ENCODE measurements at regions not wholly inside any gene's neighbourhood (a gene's known extent, or its start where the extent isn't known, plus 50 kb on each side); places are given as distances from the start of the nearest gene placed in this dataset.

GRCh38 chr1:193856261-193856660 lies 669.8 kb upstream of the B3GALT2 start:
- POLR2A ChIA-PET, result no interaction called here
- Mint-ChIP-seq H3K9me3 (no peaks in the 10 kb centered on the region), H3K4me3 (no peak overlapping the region), H3K36me3 (peaks cover 0 to 2% (median 0%) of the 10 kb centered on the region in 3 donors), H3K27ac (no peak overlapping the region), H3K27me3 (no peaks in the 10 kb centered on the region), H3K4me1 (peaks cover 0 to 2% (median 0%) of the 10 kb centered on the region in 4 donors)
- DNase-seq (no peak), ATAC-seq (no peak)

GRCh38 chr1:193850745-193851144 lies 664.3 kb upstream of the B3GALT2 start:
- Mint-ChIP-seq H3K4me3 (no peak overlapping the region), H3K9me3 (no peaks in the 10 kb centered on the region), H3K27ac (no peak overlapping the region), H3K36me3 (peaks cover 0 to 2% (median 0%) of the 10 kb centered on the region in 3 donors), H3K4me1 (peaks cover 0 to 2% (median 0%) of the 10 kb centered on the region in 4 donors), H3K27me3 (no peaks in the 10 kb centered on the region)
- no peak for DNase-seq
- POLR2A ChIA-PET, result no interaction called here
- ATAC-seq, result no peak

DNA sequence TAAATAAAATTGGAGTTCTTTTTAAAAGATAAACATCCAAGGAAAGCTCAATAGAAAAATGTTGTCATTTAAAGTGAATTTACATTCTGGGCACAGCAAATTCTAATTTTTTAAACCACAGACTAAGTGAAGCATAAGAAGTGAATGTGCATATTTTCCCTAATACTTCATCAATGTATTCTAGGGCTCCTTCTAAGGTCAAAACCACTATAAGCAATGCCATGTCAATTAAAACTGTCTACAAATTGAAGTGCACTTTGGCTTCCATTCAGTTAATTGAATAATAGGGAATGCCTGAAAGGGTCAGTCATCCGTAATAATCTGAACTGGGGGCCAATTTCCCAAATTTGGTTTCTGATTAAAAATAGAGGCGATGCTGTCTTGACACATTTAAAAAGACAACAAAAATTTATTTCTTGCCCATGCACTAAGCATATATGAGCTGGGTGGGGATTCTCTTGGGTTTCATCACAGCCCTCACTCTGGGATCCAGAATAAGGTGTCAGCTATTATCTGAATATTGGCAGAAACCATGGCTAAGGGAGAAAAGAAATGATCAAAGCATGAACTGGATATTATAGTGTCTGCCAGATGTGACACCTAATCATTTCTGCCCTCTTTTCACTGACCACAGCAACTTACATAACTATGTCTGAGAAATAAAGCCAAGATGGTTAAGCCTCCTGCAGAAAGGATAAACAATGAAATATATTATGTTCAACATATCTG lies 660.6 kb upstream of the B3GALT2 start:
- no peak overlapping the region for H3K4me3 Mint-ChIP-seq
- DNase-seq (no peak), ATAC-seq (no peak)
- POLR2A ChIA-PET, result no interaction called here
- H3K36me3 Mint-ChIP-seq, result no peaks in the 10 kb centered on the region
- H3K9me3 Mint-ChIP-seq, result peaks cover 0 to 10% (median 1%) of the 10 kb centered on the region in 9 donors
- H3K27me3 Mint-ChIP-seq, result no peaks in the 10 kb centered on the region
- H3K4me1 Mint-ChIP-seq, result peaks cover 0 to 2% (median 0%) of the 10 kb centered on the region in 4 donors
- H3K27ac Mint-ChIP-seq, result no peak overlapping the region

DNA sequence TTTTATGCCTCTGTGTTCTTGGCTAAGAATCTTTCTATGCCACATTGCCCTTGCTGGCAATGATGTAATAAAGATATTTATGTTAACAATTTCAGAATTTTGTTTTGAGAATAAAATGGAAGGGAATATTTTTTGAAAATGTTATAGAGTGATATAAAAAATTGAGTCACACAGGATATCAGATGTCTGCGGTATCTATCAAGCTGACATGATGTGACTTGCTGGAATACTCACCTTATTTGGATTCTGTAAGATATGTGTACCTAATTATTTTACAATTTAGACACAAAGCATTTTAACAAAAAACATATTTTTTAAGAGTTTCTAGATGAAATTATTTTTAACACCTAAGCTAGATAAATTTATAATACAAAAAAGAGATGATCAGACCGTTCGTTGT lies 660.0 kb upstream of the B3GALT2 start:
- Mint-ChIP-seq H3K36me3 (no peaks in the 10 kb centered on the region), H3K27me3 (no peaks in the 10 kb centered on the region), H3K4me1 (peaks cover 0 to 1% (median 0%) of the 10 kb centered on the region in 4 donors), H3K4me3 (no peak overlapping the region), H3K9me3 (peaks cover 0 to 10% (median 1%) of the 10 kb centered on the region in 9 donors), H3K27ac (no peak overlapping the region)
- no peak for DNase-seq
- POLR2A ChIA-PET, result no interaction called here
- ATAC-seq, result no peak

DNA sequence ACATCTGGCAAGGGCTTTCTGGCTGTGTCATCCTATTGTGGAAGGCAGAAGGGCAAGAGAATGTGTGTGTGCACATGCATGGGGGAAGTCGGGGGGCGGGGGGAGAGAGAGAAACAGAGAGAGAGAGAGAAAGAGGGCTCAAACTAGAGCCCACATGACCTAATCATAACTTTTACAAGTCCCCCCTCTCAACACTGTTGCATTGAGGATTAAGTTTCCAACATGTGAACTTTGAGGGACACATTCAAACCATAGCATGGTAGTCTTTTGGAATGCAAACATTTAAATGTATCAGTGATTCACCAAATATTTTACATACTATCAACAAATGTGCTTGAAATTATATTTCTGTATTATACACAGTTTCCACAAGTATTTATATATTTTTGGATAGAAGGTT lies 655.4 kb upstream of the B3GALT2 start:
- Mint-ChIP-seq H3K9me3 (peaks cover 0 to 13% (median 1%) of the 10 kb centered on the region in 9 donors), H3K27ac (no peak overlapping the region), H3K36me3 (no peaks in the 10 kb centered on the region), H3K4me1 (peaks cover 0 to 2% (median 0%) of the 10 kb centered on the region in 4 donors), H3K4me3 (no peak overlapping the region), H3K27me3 (no peaks in the 10 kb centered on the region)
- POLR2A ChIA-PET, result no interaction called here
- DNase-seq (no peak), ATAC-seq (no peak)

GRCh38 chr1:193831465-193831864 lies 645.1 kb upstream of the B3GALT2 start:
- H3K4me1 Mint-ChIP-seq, result peaks cover 0 to 2% (median 0%) of the 10 kb centered on the region in 4 donors
- ATAC-seq (no peak), DNase-seq (no peak)
- H3K9me3 Mint-ChIP-seq, result peaks cover 7 to 48% (median 25%) of the 10 kb centered on the region in 9 donors
- POLR2A ChIA-PET, result no interaction called here
- no peaks in the 10 kb centered on the region for H3K27me3 Mint-ChIP-seq
- no peak overlapping the region for H3K27ac Mint-ChIP-seq
- H3K4me3 Mint-ChIP-seq, result no peak overlapping the region
- peaks cover 0 to 22% (median 16%) of the 10 kb centered on the region in 3 donors for H3K36me3 Mint-ChIP-seq

- POLR2A ChIA-PET, result no interaction called here
- H3K4me1 Mint-ChIP-seq, result no peaks in the 10 kb centered on the region
- no peaks in the 10 kb centered on the region for H3K27me3 Mint-ChIP-seq
- peaks cover 0 to 27% (median 15%) of the 10 kb centered on the region in 3 donors for H3K36me3 Mint-ChIP-seq
- H3K4me3 Mint-ChIP-seq, result no peak overlapping the region
- ATAC-seq (no peak), DNase-seq (no peak)
- no peak overlapping the region for H3K27ac Mint-ChIP-seq
- peaks cover 8 to 46% (median 30%) of the 10 kb centered on the region in 9 donors for H3K9me3 Mint-ChIP-seq
Measured at GRCh38 chr1:193827516-193827915, 641.1 kb upstream of the B3GALT2 start.

DNA sequence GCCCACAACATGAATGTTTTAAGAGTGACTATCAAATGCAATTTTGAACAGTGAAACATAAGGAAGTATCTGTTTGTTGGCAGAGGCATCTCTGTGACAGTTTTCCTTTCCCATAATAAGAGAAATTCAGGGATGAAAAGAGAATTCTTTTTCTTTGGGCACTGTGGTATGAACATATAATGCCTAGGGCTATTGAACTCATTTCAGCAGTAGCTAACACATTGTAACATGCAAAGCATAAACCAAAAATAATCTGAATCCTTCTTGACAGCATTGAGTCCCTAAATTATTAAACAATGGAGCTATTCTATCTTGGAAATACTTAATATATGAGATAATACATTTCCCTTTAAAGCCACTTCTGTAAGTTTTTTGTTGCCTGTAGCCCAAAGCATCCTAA lies 633.0 kb upstream of the B3GALT2 start:
- DNase-seq (no peak), ATAC-seq (no peak)
- H3K27ac Mint-ChIP-seq, result no peak overlapping the region
- peaks cover 0 to 8% (median 6%) of the 10 kb centered on the region in 3 donors for H3K36me3 Mint-ChIP-seq
- POLR2A ChIA-PET, result no interaction called here
- no peaks in the 10 kb centered on the region for H3K27me3 Mint-ChIP-seq
- H3K4me3 Mint-ChIP-seq, result no peak overlapping the region
- H3K4me1 Mint-ChIP-seq, result no peaks in the 10 kb centered on the region
- peaks cover 0 to 26% (median 6%) of the 10 kb centered on the region in 9 donors for H3K9me3 Mint-ChIP-seq

- peaks cover 0 to 3% (median 0%) of the 10 kb centered on the region in 3 donors for H3K36me3 Mint-ChIP-seq
- ATAC-seq (no peak), DNase-seq (no peak)
- POLR2A ChIA-PET, result no interaction called here
- H3K4me3 Mint-ChIP-seq, result no peak overlapping the region
- H3K27ac Mint-ChIP-seq, result no peak overlapping the region
- H3K27me3 Mint-ChIP-seq, result no peaks in the 10 kb centered on the region
- peaks cover 0 to 6% (median 0%) of the 10 kb centered on the region in 9 donors for H3K9me3 Mint-ChIP-seq
- H3K4me1 Mint-ChIP-seq, result peaks cover 0 to 2% (median 0%) of the 10 kb centered on the region in 4 donors
Measured at GRCh38 chr1:193807208-193807607, 620.8 kb upstream of the B3GALT2 start.

DNA sequence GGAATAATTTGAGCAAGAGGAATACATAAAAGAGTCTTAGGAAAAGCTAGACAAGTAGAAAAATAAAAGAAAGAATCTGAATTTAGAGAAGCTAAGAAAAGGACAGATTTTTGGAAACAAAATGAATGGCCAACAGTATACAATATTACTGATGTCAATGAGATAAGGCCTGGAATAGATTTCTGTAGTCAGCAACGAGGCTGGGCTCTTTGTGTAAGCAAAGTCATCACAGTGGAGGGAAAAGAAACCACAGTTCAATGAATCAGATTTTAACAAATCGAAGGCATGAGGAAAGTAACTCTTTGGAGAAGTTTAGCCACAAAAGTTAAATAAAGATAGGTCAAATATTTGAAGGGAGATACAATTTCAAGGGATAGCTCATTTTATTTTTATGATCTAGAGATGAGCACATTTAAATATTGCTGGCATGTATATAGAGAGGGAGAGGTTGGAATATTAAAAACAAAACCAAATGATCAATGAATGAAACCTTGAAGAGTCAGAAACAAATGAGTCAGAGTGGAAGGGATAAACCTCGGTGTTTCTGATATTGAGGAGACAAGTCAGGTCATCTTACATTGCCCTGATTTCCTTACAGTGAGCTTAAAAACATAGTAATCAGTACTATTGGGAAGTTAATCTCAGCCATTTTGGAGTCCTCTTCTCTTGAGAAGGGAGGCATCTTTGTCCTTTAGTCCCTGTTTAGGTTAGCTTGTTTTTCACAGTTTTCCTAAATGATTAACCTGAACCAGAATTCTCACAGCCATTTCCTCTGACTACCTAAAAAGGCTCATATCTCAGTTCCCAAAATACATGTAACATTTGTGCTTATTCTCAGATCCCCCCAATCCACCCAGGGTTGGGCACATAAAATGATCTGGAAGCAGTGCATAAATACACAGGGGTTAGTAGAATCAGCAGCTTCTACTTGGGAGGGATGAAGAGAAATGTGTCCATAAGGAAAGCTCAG lies 620.0 kb upstream of the B3GALT2 start:
- H3K27ac Mint-ChIP-seq, result no peak overlapping the region

DNA sequence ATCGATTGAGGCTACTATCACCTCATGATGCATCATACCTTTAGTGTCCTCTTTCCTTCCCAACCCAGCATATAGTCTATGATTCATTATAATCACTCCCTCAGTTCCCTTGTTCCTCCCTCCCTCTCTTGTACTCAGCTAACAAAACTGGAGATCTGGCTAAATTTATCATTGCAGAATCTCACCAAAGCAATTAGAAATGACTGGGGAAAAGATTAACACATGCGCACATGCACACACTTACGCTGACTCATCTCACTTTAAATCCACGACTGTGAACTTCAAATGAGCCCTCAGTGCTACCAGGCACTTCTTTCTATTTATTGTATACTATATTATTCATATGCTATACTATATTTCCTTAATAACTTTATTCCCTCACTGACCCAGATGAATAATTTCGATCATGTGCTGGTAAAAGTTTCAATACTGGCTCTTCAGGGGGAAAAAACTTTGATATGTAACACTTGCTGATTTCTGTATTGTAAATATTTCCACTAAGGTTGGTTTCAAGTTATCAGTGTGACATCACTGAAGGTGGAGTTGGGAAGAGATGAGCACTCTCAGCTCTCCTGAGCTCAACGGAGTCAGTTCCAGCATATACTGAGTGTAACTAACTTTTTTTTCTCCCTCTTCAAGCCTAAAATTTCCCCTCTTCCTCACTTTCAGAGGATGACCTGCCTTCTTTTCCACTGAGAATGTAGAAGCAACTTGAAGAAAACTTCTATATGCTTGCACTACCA lies 613.7 kb upstream of the B3GALT2 start:
- H3K4me3 Mint-ChIP-seq, result no peak overlapping the region
- no peak overlapping the region for H3K27ac Mint-ChIP-seq
- H3K36me3 Mint-ChIP-seq, result peaks cover 0 to 7% (median 0%) of the 10 kb centered on the region in 3 donors
- POLR2A ChIA-PET, result no interaction called here
- H3K4me1 Mint-ChIP-seq, result peaks cover 0 to 5% (median 0%) of the 10 kb centered on the region in 4 donors
- H3K9me3 Mint-ChIP-seq, result peaks cover 0 to 7% (median 2%) of the 10 kb centered on the region in 9 donors
- ATAC-seq (no peak), DNase-seq (no peak)
- peaks cover 0 to 2% (median 0%) of the 10 kb centered on the region in 5 donors for H3K27me3 Mint-ChIP-seq

More for the DNA sequence above, 620.0 kb upstream of the B3GALT2 start:
- POLR2A ChIA-PET, result no interaction called here
- Mint-ChIP-seq H3K4me1 (peaks cover 0 to 5% (median 0%) of the 10 kb centered on the region in 4 donors), H3K36me3 (peaks cover 0 to 7% (median 0%) of the 10 kb centered on the region in 3 donors), H3K9me3 (peaks cover 0 to 6% (median 2%) of the 10 kb centered on the region in 9 donors), H3K4me3 (no peak overlapping the region), H3K27me3 (peaks cover 0 to 2% (median 0%) of the 10 kb centered on the region in 5 donors)
- DNase-seq (no peak), ATAC-seq (no peak)

- peaks cover 0 to 7% (median 2%) of the 10 kb centered on the region in 9 donors for H3K9me3 Mint-ChIP-seq
- DNase-seq (no peak), ATAC-seq (no peak)
- POLR2A ChIA-PET, result no interaction called here
- H3K27me3 Mint-ChIP-seq, result peaks cover 0 to 2% (median 0%) of the 10 kb centered on the region in 5 donors
- H3K4me1 Mint-ChIP-seq, result peaks cover 0 to 5% (median 0%) of the 10 kb centered on the region in 4 donors
- no peak overlapping the region for H3K27ac Mint-ChIP-seq
- no peak overlapping the region for H3K4me3 Mint-ChIP-seq
- H3K36me3 Mint-ChIP-seq, result peaks cover 0 to 7% (median 0%) of the 10 kb centered on the region in 3 donors
Measured at GRCh38 chr1:193799371-193799770, 613.0 kb upstream of the B3GALT2 start.

All from naive thymus-derived CD8-positive, alpha-beta T cell (primary cell).